Endothelial cell (in vitro differentiated cells): ENCODE measurements at regions not wholly inside any gene's neighbourhood (a gene's known extent, or its start where the extent isn't known, plus 50 kb on each side); places are given as distances from the start of the nearest gene placed in this dataset.

Source experiments
- DNase-seq: peaks from one replicate; pipeline ENCODE4 v3.0.0; 2021; ENCODE audit warnings: low spot score
- H3K27ac Mint-ChIP-seq: one replicate; pipeline ENCODE4 v1.8.0; 2021; ENCODE audit warnings: mixed read lengths, inconsistent platforms; ENCODE audit not compliant: unreplicated experiment
- H3K27me3 Mint-ChIP-seq: one replicate; pipeline ENCODE4 v1.8.0; 2021; ENCODE audit warnings: mild to moderate bottlenecking, moderate library complexity, mixed read lengths, inconsistent platforms; ENCODE audit not compliant: unreplicated experiment
- H3K36me3 Mint-ChIP-seq: one replicate; pipeline ENCODE4 v1.8.0; 2021; ENCODE audit warnings: mild to moderate bottlenecking, low read depth, mixed read lengths, inconsistent platforms; ENCODE audit not compliant: unreplicated experiment
- H3K4me1 Mint-ChIP-seq: one replicate; pipeline ENCODE4 v1.8.0; 2021; ENCODE audit warnings: mild to moderate bottlenecking, mixed read lengths, inconsistent platforms; ENCODE audit not compliant: unreplicated experiment
- H3K4me3 Mint-ChIP-seq: one replicate; pipeline ENCODE4 v1.8.0; 2021; ENCODE audit warnings: mild to moderate bottlenecking, mixed read lengths, inconsistent platforms; ENCODE audit not compliant: unreplicated experiment
- H3K9me3 Mint-ChIP-seq: one replicate; pipeline ENCODE4 v1.8.0; 2021; ENCODE audit warnings: mixed read lengths, inconsistent platforms; ENCODE audit not compliant: unreplicated experiment
- TF ChIP-seq, protein P1 (sequence below): fragments of 200-600 bp; sonication (generic); IDR thresholded peaks from one replicate; pipeline ENCODE4 v1.5.0; 2021; ENCODE audit warnings: antibody characterized with exemption; ENCODE audit not compliant: unreplicated experiment

DNA sequence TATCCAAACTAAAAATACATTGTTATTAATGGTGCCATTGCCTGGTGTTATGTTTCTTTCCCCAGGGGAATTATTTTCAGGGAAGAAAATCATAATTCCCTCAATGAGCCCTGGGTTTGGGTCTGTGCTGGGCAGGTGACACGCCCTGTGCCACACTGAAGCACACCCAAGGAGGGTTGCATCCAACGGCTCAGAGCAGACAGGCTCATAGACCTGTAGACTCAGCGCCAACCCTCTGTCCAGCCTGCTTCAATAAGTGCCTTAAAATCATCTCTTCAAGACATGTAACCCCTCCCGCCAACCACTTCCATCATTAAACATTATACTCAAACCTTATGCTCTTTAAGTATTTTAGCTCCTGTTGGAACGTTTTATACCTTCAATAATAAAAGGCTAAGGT lies 225.3 kb upstream of the CDH4 start:
- H3K4me3 Mint-ChIP-seq, result no peak overlapping the region
- H3K9me3 Mint-ChIP-seq, result peaks cover 7% of the 10 kb centered on the region
- TF ChIP-seq, protein P1, sequence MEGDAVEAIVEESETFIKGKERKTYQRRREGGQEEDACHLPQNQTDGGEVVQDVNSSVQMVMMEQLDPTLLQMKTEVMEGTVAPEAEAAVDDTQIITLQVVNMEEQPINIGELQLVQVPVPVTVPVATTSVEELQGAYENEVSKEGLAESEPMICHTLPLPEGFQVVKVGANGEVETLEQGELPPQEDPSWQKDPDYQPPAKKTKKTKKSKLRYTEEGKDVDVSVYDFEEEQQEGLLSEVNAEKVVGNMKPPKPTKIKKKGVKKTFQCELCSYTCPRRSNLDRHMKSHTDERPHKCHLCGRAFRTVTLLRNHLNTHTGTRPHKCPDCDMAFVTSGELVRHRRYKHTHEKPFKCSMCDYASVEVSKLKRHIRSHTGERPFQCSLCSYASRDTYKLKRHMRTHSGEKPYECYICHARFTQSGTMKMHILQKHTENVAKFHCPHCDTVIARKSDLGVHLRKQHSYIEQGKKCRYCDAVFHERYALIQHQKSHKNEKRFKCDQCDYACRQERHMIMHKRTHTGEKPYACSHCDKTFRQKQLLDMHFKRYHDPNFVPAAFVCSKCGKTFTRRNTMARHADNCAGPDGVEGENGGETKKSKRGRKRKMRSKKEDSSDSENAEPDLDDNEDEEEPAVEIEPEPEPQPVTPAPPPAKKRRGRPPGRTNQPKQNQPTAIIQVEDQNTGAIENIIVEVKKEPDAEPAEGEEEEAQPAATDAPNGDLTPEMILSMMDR, result no peak
- H3K27me3 Mint-ChIP-seq, result peaks cover 10% of the 10 kb centered on the region
- no peaks in the 10 kb centered on the region for H3K4me1 Mint-ChIP-seq
- no peak overlapping the region for H3K27ac Mint-ChIP-seq
- no peaks in the 10 kb centered on the region for H3K36me3 Mint-ChIP-seq
- DNase-seq, result no peak

DNA sequence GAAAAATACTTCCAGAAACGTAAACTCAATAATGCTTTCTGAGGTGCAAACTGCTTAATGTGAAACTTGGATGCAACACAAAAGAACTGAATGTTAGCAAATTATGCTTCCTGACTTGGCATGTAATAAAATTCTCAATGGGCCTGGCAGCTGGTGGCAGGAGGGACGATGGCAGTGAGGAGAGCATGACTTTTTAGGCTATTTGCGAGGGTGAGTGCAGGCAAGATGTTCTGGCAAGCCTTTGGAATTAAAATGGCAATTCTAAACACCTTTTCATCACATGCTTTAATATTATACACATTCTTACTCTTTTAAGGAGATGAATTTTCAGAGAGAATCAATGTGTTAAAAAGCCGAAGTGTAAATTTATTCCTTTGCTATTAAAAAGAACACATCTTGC lies 224.8 kb upstream of the CDH4 start:
- no peaks in the 10 kb centered on the region for H3K4me1 Mint-ChIP-seq
- peaks cover 7% of the 10 kb centered on the region for H3K9me3 Mint-ChIP-seq
- no peak for DNase-seq
- no peak overlapping the region for H3K4me3 Mint-ChIP-seq
- TF ChIP-seq, protein P1, result no peak
- peaks cover 10% of the 10 kb centered on the region for H3K27me3 Mint-ChIP-seq
- H3K27ac Mint-ChIP-seq, result no peak overlapping the region
- no peaks in the 10 kb centered on the region for H3K36me3 Mint-ChIP-seq

DNA sequence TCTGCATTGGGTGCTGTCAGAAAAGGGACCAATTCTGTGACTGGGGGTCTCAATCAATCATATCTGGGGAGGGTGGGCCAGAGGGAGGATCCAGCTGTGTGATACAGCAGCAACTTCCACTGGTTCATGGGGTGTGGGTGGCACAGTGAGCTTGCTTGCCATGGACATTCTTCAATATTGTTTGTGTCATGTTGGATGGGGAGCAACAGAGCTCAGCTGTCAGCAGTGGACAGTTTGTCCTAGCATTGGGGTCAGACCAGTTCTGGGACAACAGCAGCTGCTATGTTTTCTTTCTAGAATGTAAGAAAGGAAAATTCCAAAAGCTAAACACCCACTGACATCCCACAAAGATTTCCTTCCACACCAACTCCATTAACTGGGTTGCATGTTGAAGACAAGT lies 221.9 kb upstream of the CDH4 start:
- H3K4me1 Mint-ChIP-seq, result no peaks in the 10 kb centered on the region

DNA sequence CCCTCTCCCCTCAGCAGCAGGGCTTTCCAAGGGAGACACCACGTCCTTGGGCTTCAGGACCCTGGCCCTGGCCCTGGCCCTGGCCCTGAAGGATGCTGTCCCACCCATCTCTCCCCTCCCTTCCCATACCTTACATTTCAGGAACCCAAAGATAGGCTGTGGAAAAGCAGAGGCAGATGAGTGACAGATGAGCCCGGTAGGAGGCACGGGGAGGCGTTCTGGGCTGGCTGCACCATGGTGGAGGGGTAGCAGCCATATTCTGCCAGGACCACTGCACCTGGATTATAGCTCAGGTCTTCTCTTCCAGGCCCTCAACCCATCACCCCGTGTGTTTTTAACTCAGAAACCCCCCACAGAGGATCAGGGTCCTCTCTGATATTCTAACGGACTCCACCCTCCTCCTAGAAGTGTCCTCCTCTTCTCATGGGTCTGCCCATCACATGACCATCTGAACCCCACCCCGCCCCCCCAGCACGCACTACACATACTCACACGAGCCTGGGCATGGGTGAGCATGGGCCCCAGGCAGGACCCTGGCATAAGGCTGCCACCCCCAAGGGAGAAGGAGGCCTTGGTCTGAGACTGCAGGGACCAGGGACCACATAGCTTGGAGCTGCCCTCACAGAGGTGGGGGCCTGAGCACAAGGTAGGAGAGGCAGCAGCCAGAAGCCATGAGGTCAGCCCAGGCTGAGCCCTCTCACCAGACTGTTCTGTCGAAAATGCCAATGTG lies 220.8 kb upstream of the CDH4 start:
- peaks cover 7% of the 10 kb centered on the region for H3K9me3 Mint-ChIP-seq
- H3K36me3 Mint-ChIP-seq, result no peaks in the 10 kb centered on the region
- DNase-seq, result no peak
- TF ChIP-seq, protein P1, result no peak
- no peaks in the 10 kb centered on the region for H3K4me1 Mint-ChIP-seq
- no peak overlapping the region for H3K27ac Mint-ChIP-seq
- H3K4me3 Mint-ChIP-seq, result no peak overlapping the region
- H3K27me3 Mint-ChIP-seq, result peaks cover 7% of the 10 kb centered on the region

More for the DNA sequence above, 221.9 kb upstream of the CDH4 start:
- H3K4me3 Mint-ChIP-seq, result no peak overlapping the region
- H3K27me3 Mint-ChIP-seq, result peaks cover 7% of the 10 kb centered on the region
- TF ChIP-seq, protein P1, result no peak
- H3K36me3 Mint-ChIP-seq, result no peaks in the 10 kb centered on the region
- no peak overlapping the region for H3K27ac Mint-ChIP-seq
- H3K9me3 Mint-ChIP-seq, result peaks cover 7% of the 10 kb centered on the region
- no peak for DNase-seq

DNA sequence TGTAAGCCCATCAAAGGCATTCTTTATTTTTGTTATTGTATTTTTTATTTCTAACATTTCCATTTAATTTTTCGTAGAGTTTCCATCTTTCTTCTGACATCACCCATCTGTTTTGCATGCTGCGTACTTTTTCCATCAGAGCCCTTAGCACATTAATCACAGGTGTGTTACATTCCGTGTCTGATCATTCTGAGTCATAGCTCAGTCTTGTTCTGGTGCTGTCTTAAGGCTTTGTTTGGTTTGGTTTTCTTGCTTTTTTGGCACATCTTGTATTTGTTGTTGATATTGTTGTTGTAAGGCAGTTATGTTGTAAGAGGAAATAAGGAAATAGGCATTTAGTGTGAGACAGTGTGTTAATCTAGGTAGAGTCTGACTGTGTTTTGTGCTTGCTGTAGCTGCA lies 214.6 kb upstream of the CDH4 start:
- Mint-ChIP-seq H3K4me3 (no peak overlapping the region), H3K9me3 (no peaks in the 10 kb centered on the region), H3K36me3 (no peaks in the 10 kb centered on the region), H3K27ac (no peak overlapping the region), H3K4me1 (no peaks in the 10 kb centered on the region), H3K27me3 (no peaks in the 10 kb centered on the region)
- no peak for DNase-seq
- TF ChIP-seq, protein P1, result no peak
